Thyroid gland (tissue), 4 donors: ENCODE measurements at regions not wholly inside any gene's neighbourhood (a gene's known extent, or its start where the extent isn't known, plus 50 kb on each side); places are given as distances from the start of the nearest gene placed in this dataset.

Experiments
- CTCF ChIP-seq, 6 experiments: fragments of 200-600 bp in 3 of 6; fragments of 450-650 bp in 3 of 6; sonication (generic) in 3 of 6; IDR thresholded peaks; one replicate each; pipeline ENCODE4 v1.5.1; 2016 to 2019; ENCODE audit warnings: antibody characterized with exemption in 6 of 6, mild to moderate bottlenecking in 2 of 6, inconsistent platforms in 1 of 6, moderate library complexity in 1 of 6
- POLR2A ChIP-seq, 2 donors: fragments of 450-650 bp; IDR thresholded peaks; one replicate each; pipeline ENCODE4 v1.6.1; 2017; ENCODE audit warnings: antibody characterized with exemption in 2 of 2, mild to moderate bottlenecking in 2 of 2, moderate library complexity in 1 of 2

GRCh38 chr5:89130851-89131250, 247.9 kb upstream of the MEF2C start:
- TF ChIP-seq CTCF (IDR thresholded peaks at IDR 0.05) (no peak), POLR2A (IDR thresholded peaks at IDR 0.05) (no peak)
